Sigmoid colon (tissue), 6 donors: ENCODE measurements at regions not wholly inside any gene's neighbourhood (a gene's known extent, or its start where the extent isn't known, plus 50 kb on each side); places are given as distances from the start of the nearest gene placed in this dataset.

Experiments used
- DNase-seq: peaks from one replicate; pipeline ENCODE4 v3.0.0-alpha.2; 2019
- H3K27ac ChIP-seq, 4 donors: fragments of 200-600 bp; sonication (generic); one replicate each; pipeline ENCODE4 v1.5.1; 2016 to 2019; ENCODE audit warnings: mild to moderate bottlenecking in 1 of 4
- H3K27me3 ChIP-seq, 3 donors: fragments of 200-600 bp; sonication (generic); one replicate each; pipeline ENCODE4 v1.5.1; 2019; ENCODE audit warnings: mild to moderate bottlenecking in 1 of 3
- H3K36me3 ChIP-seq, 4 donors: fragments of 200-600 bp; sonication (generic); one replicate each; pipeline ENCODE4 v1.5.1; 2016 to 2019
- H3K4me1 ChIP-seq, 4 donors: fragments of 200-600 bp; sonication (generic); one replicate each; pipeline ENCODE4 v1.5.1; 2017 to 2019
- H3K4me3 ChIP-seq, 4 donors: fragments of 200-600 bp; sonication (generic); one replicate each; pipeline ENCODE4 v1.5.1; 2017 to 2019; ENCODE audit warnings: mild to moderate bottlenecking in 2 of 4, moderate library complexity in 1 of 4
- H3K9me3 ChIP-seq, 4 donors: fragments of 200-600 bp in 3 of 4; sonication (generic) in 3 of 4; one replicate each; pipeline versions ENCODE4 v1.5.1 to v1.6.1; 2013 to 2019
- EP300 ChIP-seq, 4 donors: sonication (generic); formaldehyde crosslinking; IDR thresholded peaks; one replicate each; pipeline ENCODE4 v1.6.1; 2017; ENCODE audit warnings: antibody characterized with exemption in 4 of 4
- POLR2A ChIP-seq, 2 donors: fragments of 450-650 bp; IDR thresholded peaks; one replicate each; pipeline ENCODE4 v1.6.1; 2016; ENCODE audit warnings: antibody characterized with exemption in 2 of 2, mild to moderate bottlenecking in 2 of 2, moderate library complexity in 2 of 2
- POLR2AphosphoS5 ChIP-seq, 4 donors: sonication (generic); formaldehyde crosslinking; IDR thresholded peaks; one replicate each; pipeline ENCODE4 v1.6.1; 2017; ENCODE audit warnings: antibody characterized with exemption in 4 of 4
- WGBS, 2 donors: extraction: QIAGEN DNeasy Blood & Tissue Kit; methylation state at CpG; one replicate each; pipeline ENCODE4 v1.1.7; 2013; 5-methylcytosine and 5-hydroxymethylcytosine counted together
- intact Hi-C: fragments of 100-400 bp; cut with DNase I; formaldehyde crosslinking; loops from one replicate; pipeline ENCODE4 v1.15.1; 2023
- TF ChIP-seq, protein P1 (sequence below), 4 experiments: fragments of 450-650 bp in 3 of 4; fragments of 200-600 bp in 1 of 4; IDR thresholded peaks; one replicate each; pipeline ENCODE4 v1.5.1; 2016 to 2019; ENCODE audit warnings: antibody characterized with exemption in 4 of 4, mild to moderate bottlenecking in 3 of 4, moderate library complexity in 2 of 4
- donor health status: healthy with polysubstance abuse.
- donor health status: healthy.

DNA sequence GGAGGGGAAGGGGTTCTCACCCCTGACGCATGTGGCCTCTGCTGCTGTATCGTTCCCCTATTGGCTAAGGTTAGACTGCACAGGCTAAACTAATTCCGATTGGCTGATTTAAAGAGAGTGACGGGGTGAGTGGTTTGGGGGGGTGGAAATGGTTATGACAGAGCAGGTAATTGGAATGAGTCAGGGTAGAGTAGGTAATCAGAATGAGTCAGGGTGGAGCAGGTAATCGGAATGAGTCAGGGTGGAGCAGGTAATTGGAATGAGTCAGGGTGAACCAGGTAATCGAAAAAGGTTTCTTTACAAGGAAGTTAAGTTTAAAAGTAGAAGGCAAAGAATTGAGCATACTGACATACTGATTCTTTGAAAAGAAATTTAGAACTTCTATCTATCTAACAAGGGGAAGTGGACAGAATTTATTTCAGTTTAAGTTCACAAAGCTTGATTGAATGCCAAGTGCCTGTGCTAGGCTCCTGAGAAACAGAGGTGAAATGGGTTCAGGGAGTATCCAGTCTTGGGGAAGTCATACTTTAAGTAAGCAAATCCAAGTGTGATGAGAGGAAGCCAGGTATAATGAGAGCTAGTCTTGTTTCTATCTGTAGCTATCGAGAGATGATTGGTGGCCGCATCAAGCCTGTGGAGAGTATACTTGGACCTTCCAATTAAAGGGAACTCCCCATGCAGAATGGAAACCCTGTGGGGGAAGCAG is 58.0 kb downstream of the C11orf91 start:
- Histone ChIP-seq H3K36me3 (no peaks in the 10 kb centered on the region), H3K4me1 (no peaks in the 10 kb centered on the region), H3K27ac (no peak overlapping the region), H3K9me3 (peaks cover 0 to 4% (median 0%) of the 10 kb centered on the region in 4 donors), H3K27me3 (no peaks in the 10 kb centered on the region), H3K4me3 (no peak overlapping the region)
- DNase-seq: no peak
- 60 to 85% methylated on average over 8 of the region's 8 CpGs for WGBS, 2 donors
- intact Hi-C loops: no loop called here
- TF ChIP-seq, protein P1, sequence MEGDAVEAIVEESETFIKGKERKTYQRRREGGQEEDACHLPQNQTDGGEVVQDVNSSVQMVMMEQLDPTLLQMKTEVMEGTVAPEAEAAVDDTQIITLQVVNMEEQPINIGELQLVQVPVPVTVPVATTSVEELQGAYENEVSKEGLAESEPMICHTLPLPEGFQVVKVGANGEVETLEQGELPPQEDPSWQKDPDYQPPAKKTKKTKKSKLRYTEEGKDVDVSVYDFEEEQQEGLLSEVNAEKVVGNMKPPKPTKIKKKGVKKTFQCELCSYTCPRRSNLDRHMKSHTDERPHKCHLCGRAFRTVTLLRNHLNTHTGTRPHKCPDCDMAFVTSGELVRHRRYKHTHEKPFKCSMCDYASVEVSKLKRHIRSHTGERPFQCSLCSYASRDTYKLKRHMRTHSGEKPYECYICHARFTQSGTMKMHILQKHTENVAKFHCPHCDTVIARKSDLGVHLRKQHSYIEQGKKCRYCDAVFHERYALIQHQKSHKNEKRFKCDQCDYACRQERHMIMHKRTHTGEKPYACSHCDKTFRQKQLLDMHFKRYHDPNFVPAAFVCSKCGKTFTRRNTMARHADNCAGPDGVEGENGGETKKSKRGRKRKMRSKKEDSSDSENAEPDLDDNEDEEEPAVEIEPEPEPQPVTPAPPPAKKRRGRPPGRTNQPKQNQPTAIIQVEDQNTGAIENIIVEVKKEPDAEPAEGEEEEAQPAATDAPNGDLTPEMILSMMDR (IDR thresholded peaks at IDR 0.05): no peak
- TF ChIP-seq POLR2AphosphoS5 (IDR thresholded peaks at IDR 0.05) (no peak), POLR2A (IDR thresholded peaks at IDR 0.05) (no peak), EP300 (IDR thresholded peaks at IDR 0.05) (no peak)

DNA sequence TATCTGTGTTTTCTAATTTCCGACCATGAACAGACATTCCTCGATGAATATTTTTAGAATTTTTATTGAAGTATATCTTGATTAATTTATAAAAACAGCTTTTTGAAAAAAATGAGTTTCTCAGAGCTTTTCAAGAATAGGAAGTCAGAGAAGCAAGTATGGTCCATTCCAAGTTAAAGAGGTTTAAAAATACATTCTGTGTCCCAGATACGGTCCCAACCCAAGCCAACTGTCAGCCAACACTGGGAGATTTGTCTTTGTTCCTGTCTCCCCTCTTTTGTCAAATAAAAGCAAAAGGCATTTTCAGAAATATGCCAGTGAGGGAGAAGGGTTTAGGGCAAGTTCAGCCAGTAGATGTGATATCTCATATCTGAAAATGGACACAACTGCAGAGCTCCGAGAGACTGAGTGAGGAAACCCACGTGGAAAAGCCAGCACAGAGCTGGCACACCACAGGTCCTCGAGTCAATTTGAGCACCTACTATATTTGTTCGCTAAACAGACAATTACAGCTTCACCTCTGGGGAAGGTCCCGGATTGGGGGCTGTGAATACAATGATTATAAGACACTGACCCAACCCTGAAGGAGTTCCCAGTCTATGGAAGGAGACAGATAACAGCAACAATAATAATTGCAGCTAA is 59.8 kb downstream of the C11orf91 start:
- TF ChIP-seq, protein P1 (IDR thresholded peaks at IDR 0.05): no peak
- TF ChIP-seq POLR2A (IDR thresholded peaks at IDR 0.05) (no peak), EP300 (IDR thresholded peaks at IDR 0.05) (no peak), POLR2AphosphoS5 (IDR thresholded peaks at IDR 0.05) (no peak)
- no peak overlapping the region for H3K4me3 ChIP-seq
- H3K4me1 ChIP-seq: no peaks in the 10 kb centered on the region
- no peak for DNase-seq
- WGBS, 2 donors: 46 to 70% methylated on average over 8 of the region's 8 CpGs
- peaks cover 0 to 4% (median 0%) of the 10 kb centered on the region in 4 donors for H3K9me3 ChIP-seq
- no peaks in the 10 kb centered on the region for H3K36me3 ChIP-seq
- H3K27me3 ChIP-seq: no peaks in the 10 kb centered on the region
- intact Hi-C loops: no loop called here
- no peak overlapping the region for H3K27ac ChIP-seq

DNA sequence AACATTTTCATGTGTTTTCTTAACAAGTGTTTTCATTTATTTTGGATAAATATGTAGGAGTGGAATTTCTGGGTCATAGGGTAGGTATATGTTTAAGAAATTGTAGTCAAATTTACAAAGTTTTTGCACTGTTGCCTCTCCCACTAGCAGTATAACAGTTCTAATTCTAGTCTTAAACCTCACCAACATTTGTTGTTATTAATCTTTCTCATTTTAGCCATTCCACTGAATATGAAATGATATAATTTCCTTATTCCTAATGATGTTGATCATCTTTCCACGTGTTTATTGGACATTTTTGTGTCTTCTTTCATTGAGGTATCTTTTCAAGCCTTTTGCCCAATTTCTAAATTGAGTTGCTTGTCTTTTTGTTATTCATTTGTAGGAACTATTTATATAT is 62.0 kb downstream of the C11orf91 start:
- Histone ChIP-seq H3K9me3 (peaks cover 0 to 4% (median 0%) of the 10 kb centered on the region in 4 donors), H3K27me3 (no peaks in the 10 kb centered on the region), H3K36me3 (no peaks in the 10 kb centered on the region), H3K4me3 (no peak overlapping the region), H3K4me1 (no peaks in the 10 kb centered on the region), H3K27ac (no peak overlapping the region)
- WGBS, 2 donors: 14 to 37% methylated on average over 1 of the region's 1 CpG
- intact Hi-C loops: no loop called here
- TF ChIP-seq EP300 (IDR thresholded peaks at IDR 0.05) (no peak), POLR2A (IDR thresholded peaks at IDR 0.05) (no peak), POLR2AphosphoS5 (IDR thresholded peaks at IDR 0.05) (no peak)
- TF ChIP-seq, protein P1 (IDR thresholded peaks at IDR 0.05): no peak
- no peak for DNase-seq

DNA sequence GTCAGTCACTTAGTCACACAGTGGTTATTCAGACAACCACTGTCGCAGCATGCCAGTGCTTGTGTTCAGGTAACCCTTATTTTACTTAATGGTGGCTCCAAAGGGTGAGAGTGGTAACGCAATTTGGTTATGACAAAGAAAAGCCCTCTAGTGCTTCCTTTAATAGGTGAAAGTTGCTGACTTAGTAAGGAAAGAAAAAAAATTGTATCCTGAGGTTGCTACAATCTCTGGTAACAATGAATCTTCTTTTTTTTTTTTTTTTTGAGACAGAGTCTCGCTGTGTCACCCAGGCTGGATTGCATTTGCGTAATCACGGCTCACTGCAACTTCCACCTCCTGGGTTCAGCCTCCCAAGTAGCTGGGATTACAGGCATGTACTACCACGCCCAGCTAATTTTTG is 64.5 kb downstream of the C11orf91 start:
- 80 to 87% methylated on average over 6 of the region's 6 CpGs for WGBS, 2 donors

More for the DNA sequence above, 64.5 kb downstream of the C11orf91 start:
- Histone ChIP-seq H3K36me3 (no peaks in the 10 kb centered on the region), H3K27ac (no peak overlapping the region), H3K9me3 (peaks cover 0 to 4% (median 0%) of the 10 kb centered on the region in 4 donors), H3K4me3 (no peak overlapping the region), H3K4me1 (no peaks in the 10 kb centered on the region), H3K27me3 (no peaks in the 10 kb centered on the region)
- intact Hi-C loops: no loop called here
- no peak for DNase-seq
- TF ChIP-seq POLR2AphosphoS5 (IDR thresholded peaks at IDR 0.05) (no peak), POLR2A (IDR thresholded peaks at IDR 0.05) (no peak), EP300 (IDR thresholded peaks at IDR 0.05) (no peak)
- TF ChIP-seq, protein P1 (IDR thresholded peaks at IDR 0.05): no peak
